Panc1 (cell line): ENCODE measurements at regions not wholly inside any gene's neighbourhood (a gene's known extent, or its start where the extent isn't known, plus 50 kb on each side); places are given as distances from the start of the nearest gene placed in this dataset.

Source experiments
- ATAC-seq: fragments of 200-7000 bp; cut with Tn5 transposase; 2 replicates; pipeline ENCODE4 v1.9.1; 2020; ENCODE audit warnings: mild to moderate bottlenecking, moderate library complexity
- BruUV-seq: library from RNA; stranded (reverse); fragments of 400-500 nt; replicated peaks from 2 replicates; lab custom pipeline; 2021; lab: Mats Ljungman, UMichigan
- CTCF ChIA-PET: fragments of 300-600 bp; sonication (Branson Sonifier 250); formaldehyde crosslinking; loops from one replicate; lab custom pipeline; 2022; ENCODE audit warnings: antibody characterized with exemption; lab: Charles Lee
- POLR2A ChIA-PET: fragments of 300-600 bp; sonication (Branson Sonifier 250); formaldehyde crosslinking; loops from one replicate; lab custom pipeline; 2022; ENCODE audit warnings: antibody characterized with exemption; lab: Charles Lee
- DNase-seq: peaks from one replicate; pipeline ENCODE4 v3.0.0-alpha.2; 2010; ENCODE audit warnings: low read depth, low spot score
- H3K27ac ChIP-seq: 2 replicates; pipeline ENCODE4 v1.5.1; 2011; ENCODE audit warnings: mild to moderate bottlenecking, low read length, inconsistent platforms
- H3K27me3 ChIP-seq: fragments of 200-500 bp; sonication (Bioruptor generic); 2 replicates; pipeline ENCODE4 v1.6.0; 2014; ENCODE audit warnings: low read length, inconsistent platforms; ENCODE audit not compliant: control insufficient read depth, insufficient read depth
- H3K36me3 ChIP-seq: fragments of 200-500 bp; sonication (Bioruptor generic); 2 replicates; pipeline ENCODE4 v1.5.1; 2014; ENCODE audit warnings: inconsistent platforms, mild to moderate bottlenecking, low read length, moderate library complexity; ENCODE audit not compliant: control insufficient read depth, insufficient read depth
- H3K4me1 ChIP-seq: 2 replicates; pipeline ENCODE4 v1.5.1; 2011; ENCODE audit warnings: inconsistent platforms, mild to moderate bottlenecking, low read length, moderate library complexity; ENCODE audit not compliant: control insufficient read depth, insufficient read depth
- H3K4me3 ChIP-seq, 2 experiments: 2 replicates each; pipeline ENCODE4 v1.5.1; 2011 to 2012; ENCODE audit warnings: low read depth in 2 of 2, low read length in 2 of 2, mild to moderate bottlenecking in 2 of 2, inconsistent platforms in 1 of 2, moderate library complexity in 1 of 2
- H3K9me3 ChIP-seq: fragments of 200-500 bp; sonication (Bioruptor generic); 2 replicates; pipeline ENCODE4 v1.5.1; 2014; ENCODE audit warnings: low read depth, mild to moderate bottlenecking, inconsistent platforms, low read length, moderate library complexity; ENCODE audit not compliant: control insufficient read depth, insufficient read depth
- CTCF ChIP-seq: fragments of 450-650 bp; IDR thresholded peaks from 2 replicates; pipeline ENCODE4 v1.5.1; 2017; ENCODE audit warnings: mild to moderate bottlenecking
- POLR2AphosphoS5 ChIP-seq: IDR thresholded peaks from 2 replicates; pipeline ENCODE4 v1.6.1; 2012; ENCODE audit warnings: mild to moderate bottlenecking, low read depth, low read length, moderate library complexity
- REST ChIP-seq, 2 experiments: IDR thresholded peaks; 2 replicates each; pipeline ENCODE4 v1.6.1; 2011 to 2012; ENCODE audit warnings: low read depth in 2 of 2, control low read depth in 1 of 2, low read length in 1 of 2, mild to moderate bottlenecking in 1 of 2, moderate library complexity in 1 of 2; ENCODE audit not compliant: insufficient read depth in 1 of 2
- SIN3A ChIP-seq: IDR thresholded peaks from 2 replicates; pipeline ENCODE4 v1.6.1; 2012; ENCODE audit warnings: low read depth, mild to moderate bottlenecking, low read length, moderate library complexity, borderline replicate concordance; ENCODE audit not compliant: insufficient read depth
- TCF7L2 ChIP-seq: IDR thresholded peaks from 2 replicates; pipeline ENCODE4 v1.6.1; 2011; ENCODE audit warnings: mild to moderate bottlenecking, low read depth, low read length, inconsistent platforms
- in situ Hi-C: cut with HindIII; loops from 2 replicates; pipeline ENCODE4 v1.10.0; 2016; ENCODE audit warnings: low sequenced_read_pairs, low pct_unique_long_range_greater_than_20kb
- intact Hi-C: fragments of 100-400 bp; cut with micrococcal nuclease; formaldehyde crosslinking; loops from one replicate; pipeline ENCODE4 v1.10.0; 2022; ENCODE audit not compliant: unreplicated experiment

GRCh38 chr3:69452295-69452694 lies 66.4 kb upstream of the FRMD4B start:
- ATAC-seq (no peak), DNase-seq (no peak)
- H3K27ac ChIP-seq = no peak overlapping the region
- H3K4me1 ChIP-seq = no peaks in the 10 kb centered on the region
- no peaks in the 10 kb centered on the region for H3K9me3 ChIP-seq
- ChIA-PET CTCF (no interaction called here), POLR2A (no interaction called here)
- no peaks in the 10 kb centered on the region for H3K27me3 ChIP-seq
- H3K36me3 ChIP-seq = no peaks in the 10 kb centered on the region
- BruUV-seq = no TSS peak
- no peak overlapping the region for H3K4me3 ChIP-seq
- in situ Hi-C loops = no loop called here
- TF ChIP-seq POLR2AphosphoS5 (no peak), CTCF (no peak), TCF7L2 (no peak), SIN3A (no peak), REST (IDR thresholded peaks at IDR 0.05; ENCODE audit: insufficient read depth in 1 of 2, low read depth in 2 of 2, low read length in 1 of 2) (no peak)
- intact Hi-C loops = no loop called here

- Histone ChIP-seq H3K27me3 (no peaks in the 10 kb centered on the region), H3K4me3 (no peak overlapping the region), H3K4me1 (no peaks in the 10 kb centered on the region), H3K36me3 (no peaks in the 10 kb centered on the region), H3K9me3 (no peaks in the 10 kb centered on the region), H3K27ac (no peak overlapping the region)
- ChIA-PET POLR2A (no interaction called here), CTCF (no interaction called here)
- no TSS peak for BruUV-seq
- ATAC-seq = no peak
- no peak for DNase-seq
- in situ Hi-C loops (no loop called here), intact Hi-C loops (no loop called here)
- TF ChIP-seq POLR2AphosphoS5 = no peak
- no peak for TF ChIP-seq SIN3A
- TF ChIP-seq TCF7L2 = no peak
- TF ChIP-seq REST (IDR thresholded peaks at IDR 0.05; ENCODE audit: insufficient read depth in 1 of 2, low read depth in 2 of 2, low read length in 1 of 2) = no peak
- no peak; the same call in 1 of the 2 replicates for TF ChIP-seq CTCF
Measured at GRCh38 chr3:69451594-69451993, 65.7 kb upstream of the FRMD4B start.
